HS-5 (cell line): ENCODE measurements at regions not wholly inside any gene's neighbourhood (a gene's known extent, or its start where the extent isn't known, plus 50 kb on each side); places are given as distances from the start of the nearest gene placed in this dataset.

ENCODE experiments used
- DNase-seq: peaks from one replicate; pipeline ENCODE4 v3.0.0-alpha.2; 2012; ENCODE audit warnings: low read depth

GRCh38 chrX:112910418-112910817, 69.8 kb upstream of the AMOT start:
- no peak for DNase-seq

- no peak for DNase-seq
Observed at GRCh38 chrX:112901869-112902725, 61.5 kb upstream of the AMOT start.

- DNase-seq, result no peak
Observed at GRCh38 chrX:112896051-112896450, 55.4 kb upstream of the AMOT start.
